ENCODE measurements at regions not wholly inside any gene's neighbourhood (a gene's known extent, or its start where the extent isn't known, plus 50 kb on each side); places are given as distances from the start of the nearest gene placed in this dataset.
A peak's percentile ranks its signal among the peaks of the same experiment; 100 is the strongest.
"Not testable (repeated sequence)": the region's sequence is repeated elsewhere in the genome, so short reads cannot be mapped to it uniquely, and the experiment has no call there.

DNA sequence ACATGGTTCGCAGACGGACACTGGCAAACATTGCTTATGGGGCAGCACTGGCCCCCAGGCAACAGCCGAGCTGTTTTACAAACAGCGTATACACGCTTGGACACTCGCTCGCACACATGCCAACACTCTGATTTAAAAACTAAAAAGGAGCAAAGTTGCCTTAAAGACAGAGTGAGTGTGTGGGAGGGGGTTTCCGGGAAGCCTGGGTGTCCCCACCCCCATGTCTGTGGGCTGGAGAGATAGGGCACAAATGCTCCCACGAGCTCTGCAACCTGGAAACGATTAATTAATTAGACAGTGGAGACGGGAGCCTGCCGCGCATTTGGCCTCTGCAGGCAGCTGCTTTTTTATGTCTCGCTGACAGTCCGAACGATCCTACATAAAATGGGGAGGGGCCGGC lies 107.9 kb upstream of the ZNF469 start:
- peaks cover 14% of the 10 kb centered on the region for H3K9me3 ChIP-seq
- H3K4me1 ChIP-seq = peaks cover 26% of the 10 kb centered on the region
- no peak overlapping the region for H3K27ac ChIP-seq
- H3K27me3 ChIP-seq = no peaks in the 10 kb centered on the region
- H3K4me2 ChIP-seq = no peak overlapping the region
- no peaks in the 10 kb centered on the region for H3K36me3 ChIP-seq
- H4K20me1 ChIP-seq = no peaks in the 10 kb centered on the region
- no peak overlapping the region for H3K4me3 ChIP-seq
- H3K9ac ChIP-seq = no peak overlapping the region
- TF ChIP-seq Cebpa-rat (IDR thresholded peaks at IDR 0.05) = no peak

DNA sequence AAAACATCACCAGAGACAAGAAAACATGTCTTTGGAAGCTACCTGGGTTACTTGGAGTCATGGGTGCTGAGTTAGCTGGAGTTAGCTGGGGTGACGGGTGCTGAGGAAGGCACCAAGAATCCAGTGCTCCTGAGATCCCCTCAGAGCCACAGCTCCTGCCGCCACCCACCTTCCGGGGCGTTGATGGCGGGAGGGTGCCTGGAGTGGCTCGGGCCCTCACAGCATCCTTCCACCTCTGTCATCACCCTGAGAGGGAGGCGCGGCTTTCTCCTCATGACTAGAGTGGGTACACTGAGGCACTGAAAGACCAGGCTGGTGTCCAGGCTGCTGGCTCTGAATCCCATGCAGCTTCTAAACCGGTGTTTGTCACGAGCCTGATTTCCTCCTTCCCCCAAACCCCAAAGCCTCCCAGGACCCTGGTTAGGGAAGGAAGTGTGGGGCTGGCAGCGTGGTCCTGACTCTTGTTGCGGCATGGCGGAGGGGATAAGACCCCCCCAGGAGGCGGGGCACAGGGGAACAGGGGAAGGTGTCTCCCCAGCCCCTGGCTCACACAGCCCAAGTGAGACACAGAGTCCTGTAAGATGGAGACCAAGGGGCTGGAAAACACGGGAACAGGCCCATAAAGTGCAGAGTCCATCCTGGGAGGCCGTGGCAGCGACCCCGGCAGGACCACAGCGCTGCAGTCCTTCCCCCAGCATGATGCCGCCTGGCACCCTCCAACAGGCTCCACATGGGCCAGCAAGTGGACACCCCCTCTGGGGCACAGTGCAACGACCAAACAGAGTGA lies 107.2 kb upstream of the ZNF469 start:
- H3K36me3 ChIP-seq, H3K4me3 ChIP-seq, H4K20me1 ChIP-seq, H3K9ac ChIP-seq, H3K27ac ChIP-seq, H3K27me3 ChIP-seq: not testable (repeated sequence)
- Histone ChIP-seq H3K9me3 (peaks cover 20% of the 10 kb centered on the region), H3K4me1 (peaks cover 20% of the 10 kb centered on the region), H3K4me2 (peak overlapping the region; percentile 26; the same call in 1 of the 2 replicates)

DNA sequence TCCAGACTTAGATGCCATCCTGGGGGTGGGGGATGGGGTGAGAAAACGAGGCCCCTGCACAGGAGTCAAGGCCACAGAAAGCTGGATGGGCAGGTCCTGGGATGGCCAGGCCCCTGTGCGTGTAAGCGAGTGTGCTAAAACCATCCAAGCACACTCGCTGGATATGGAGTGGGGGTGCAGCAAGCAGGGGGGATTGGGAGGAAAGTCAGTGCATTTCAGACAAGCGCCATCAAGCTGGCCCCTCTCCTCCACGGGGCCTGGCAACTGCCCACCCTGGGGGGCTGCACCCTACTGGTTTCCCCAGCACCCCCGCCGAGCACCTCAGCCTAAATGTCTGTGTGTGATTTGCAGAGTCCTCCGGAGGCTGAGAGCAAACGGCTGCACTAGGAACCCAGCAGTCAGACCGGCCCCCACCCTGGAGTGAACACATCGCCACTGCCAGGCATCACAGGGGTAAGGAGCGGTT lies 106.6 kb upstream of the ZNF469 start:
- H3K9ac ChIP-seq = not testable (repeated sequence)

GRCh38 chr16:88276591-88276990 lies 106.2 kb upstream of the ZNF469 start:
- peaks cover 24% of the 10 kb centered on the region for H3K9me3 ChIP-seq

More for the DNA sequence above, 106.6 kb upstream of the ZNF469 start:
- peaks cover 24% of the 10 kb centered on the region for H3K9me3 ChIP-seq
- peaks cover 16% of the 10 kb centered on the region for H3K4me1 ChIP-seq
- H4K20me1 ChIP-seq, H3K27ac ChIP-seq, H3K27me3 ChIP-seq, H3K36me3 ChIP-seq, H3K4me3 ChIP-seq: not testable (repeated sequence)
- peak overlapping the region; percentile 26; the same call in 1 of the 2 replicates for H3K4me2 ChIP-seq

DNA sequence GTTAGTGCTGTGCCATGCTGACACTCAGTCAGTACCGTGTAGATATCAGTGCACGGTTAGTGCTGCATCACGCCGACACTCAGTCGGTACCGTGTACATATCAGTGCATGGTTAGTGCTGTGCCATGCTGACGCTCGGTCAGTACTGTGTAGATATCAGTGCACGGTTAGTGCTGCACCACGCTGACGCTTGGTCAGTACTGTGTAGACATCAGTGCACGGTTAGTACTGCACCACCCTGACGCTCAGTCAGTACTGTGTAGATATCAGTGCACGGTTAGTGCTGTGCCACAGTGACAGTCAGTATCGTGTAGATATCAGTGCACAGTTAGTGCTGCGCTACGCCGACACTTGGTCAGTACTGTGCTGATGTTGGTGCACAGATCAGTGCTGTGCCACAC lies 102.8 kb upstream of the ZNF469 start:
- peaks cover 43% of the 10 kb centered on the region for H3K9me3 ChIP-seq
- no peak for TF ChIP-seq Cebpa-rat (IDR thresholded peaks at IDR 0.05)
- H3K36me3 ChIP-seq = no peaks in the 10 kb centered on the region
- no peak overlapping the region for H3K4me2 ChIP-seq
- no peak overlapping the region for H3K27ac ChIP-seq
- peaks cover 28% of the 10 kb centered on the region for H3K4me1 ChIP-seq
- H3K27me3 ChIP-seq = no peaks in the 10 kb centered on the region
- no peak overlapping the region for H3K4me3 ChIP-seq
- no peak overlapping the region for H3K9ac ChIP-seq
- H4K20me1 ChIP-seq = no peaks in the 10 kb centered on the region

More at GRCh38 chr16:88276591-88276990, 106.2 kb upstream of the ZNF469 start:
- Histone ChIP-seq H3K36me3 (no peaks in the 10 kb centered on the region), H4K20me1 (no peaks in the 10 kb centered on the region), H3K4me2 (no peak overlapping the region), H3K4me3 (no peak overlapping the region), H3K9ac (no peak overlapping the region), H3K27ac (no peak overlapping the region), H3K27me3 (no peaks in the 10 kb centered on the region), H3K4me1 (peaks cover 16% of the 10 kb centered on the region)
- no peak for TF ChIP-seq Cebpa-rat (IDR thresholded peaks at IDR 0.05)

GRCh38 chr16:88281858-88282563 lies 100.7 kb upstream of the ZNF469 start:
- H3K36me3 ChIP-seq = no peaks in the 10 kb centered on the region
- peak overlapping the region; percentile 48; the same call in 1 of the 2 replicates for H3K4me2 ChIP-seq
- H3K27ac ChIP-seq = no peak overlapping the region
- no peaks in the 10 kb centered on the region for H3K27me3 ChIP-seq
- H3K9ac ChIP-seq = no peak overlapping the region
- H4K20me1 ChIP-seq = no peaks in the 10 kb centered on the region
- H3K4me1 ChIP-seq = peaks cover 16% of the 10 kb centered on the region
- no peak overlapping the region for H3K4me3 ChIP-seq
- no peak for TF ChIP-seq Cebpa-rat (IDR thresholded peaks at IDR 0.05)
- peaks cover 63% of the 10 kb centered on the region for H3K9me3 ChIP-seq

GRCh38 chr16:88282564-88283395 lies 100.0 kb upstream of the ZNF469 start:
- no peak for TF ChIP-seq Cebpa-rat (IDR thresholded peaks at IDR 0.05)
- peak overlapping the region; percentile 48 for H3K4me2 ChIP-seq
- no peaks in the 10 kb centered on the region for H3K27me3 ChIP-seq
- H3K27ac ChIP-seq = no peak overlapping the region
- H3K9me3 ChIP-seq = peaks cover 70% of the 10 kb centered on the region
- H3K9ac ChIP-seq = no peak overlapping the region
- no peaks in the 10 kb centered on the region for H4K20me1 ChIP-seq
- H3K4me1 ChIP-seq = peaks cover 16% of the 10 kb centered on the region
- H3K4me3 ChIP-seq = no peak overlapping the region
- no peaks in the 10 kb centered on the region for H3K36me3 ChIP-seq

GRCh38 chr16:88283596-88283995 lies 99.2 kb upstream of the ZNF469 start:
- Histone ChIP-seq H3K4me3 (no peak overlapping the region), H3K27me3 (no peaks in the 10 kb centered on the region)

DNA sequence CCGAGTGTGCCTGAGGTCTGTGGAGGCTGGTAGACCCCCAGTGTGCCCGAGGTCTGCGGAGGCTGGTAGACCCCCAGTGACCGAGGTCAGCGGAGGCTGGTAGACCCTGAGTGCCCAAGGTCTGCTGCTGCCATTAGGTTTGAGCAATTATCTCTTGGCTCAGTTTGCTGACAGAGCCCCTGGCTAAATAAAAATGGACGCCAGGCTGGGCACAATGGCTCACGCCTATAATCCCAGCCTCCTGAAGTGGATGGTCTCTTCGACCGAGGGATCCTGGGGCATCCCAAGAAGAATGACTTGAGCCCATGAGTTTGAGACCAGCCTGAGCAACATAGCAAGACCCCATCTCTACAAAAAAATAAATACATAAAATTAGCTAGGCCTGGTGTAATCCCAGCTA lies 98.7 kb upstream of the ZNF469 start:
- no peak overlapping the region for H3K4me3 ChIP-seq
- no peak overlapping the region for H3K4me2 ChIP-seq
- H4K20me1 ChIP-seq = no peaks in the 10 kb centered on the region
- H3K36me3 ChIP-seq = no peaks in the 10 kb centered on the region
- peaks cover 78% of the 10 kb centered on the region for H3K9me3 ChIP-seq
- peaks cover 18% of the 10 kb centered on the region for H3K4me1 ChIP-seq
- no peaks in the 10 kb centered on the region for H3K27me3 ChIP-seq
- H3K27ac ChIP-seq = no peak overlapping the region
- H3K9ac ChIP-seq = no peak overlapping the region
- no peak for TF ChIP-seq Cebpa-rat (IDR thresholded peaks at IDR 0.05)

More at GRCh38 chr16:88283596-88283995, 99.2 kb upstream of the ZNF469 start:
- Histone ChIP-seq H3K36me3 (no peaks in the 10 kb centered on the region), H3K9ac (no peak overlapping the region), H3K27ac (no peak overlapping the region), H4K20me1 (no peaks in the 10 kb centered on the region), H3K4me1 (peaks cover 16% of the 10 kb centered on the region), H3K9me3 (peaks cover 78% of the 10 kb centered on the region), H3K4me2 (no peak overlapping the region)
- TF ChIP-seq Cebpa-rat (IDR thresholded peaks at IDR 0.05) = no peak
